ENCODE measurements at regions not wholly inside any gene's neighbourhood (a gene's known extent, or its start where the extent isn't known, plus 50 kb on each side); places are given as distances from the start of the nearest gene placed in this dataset.

DNA sequence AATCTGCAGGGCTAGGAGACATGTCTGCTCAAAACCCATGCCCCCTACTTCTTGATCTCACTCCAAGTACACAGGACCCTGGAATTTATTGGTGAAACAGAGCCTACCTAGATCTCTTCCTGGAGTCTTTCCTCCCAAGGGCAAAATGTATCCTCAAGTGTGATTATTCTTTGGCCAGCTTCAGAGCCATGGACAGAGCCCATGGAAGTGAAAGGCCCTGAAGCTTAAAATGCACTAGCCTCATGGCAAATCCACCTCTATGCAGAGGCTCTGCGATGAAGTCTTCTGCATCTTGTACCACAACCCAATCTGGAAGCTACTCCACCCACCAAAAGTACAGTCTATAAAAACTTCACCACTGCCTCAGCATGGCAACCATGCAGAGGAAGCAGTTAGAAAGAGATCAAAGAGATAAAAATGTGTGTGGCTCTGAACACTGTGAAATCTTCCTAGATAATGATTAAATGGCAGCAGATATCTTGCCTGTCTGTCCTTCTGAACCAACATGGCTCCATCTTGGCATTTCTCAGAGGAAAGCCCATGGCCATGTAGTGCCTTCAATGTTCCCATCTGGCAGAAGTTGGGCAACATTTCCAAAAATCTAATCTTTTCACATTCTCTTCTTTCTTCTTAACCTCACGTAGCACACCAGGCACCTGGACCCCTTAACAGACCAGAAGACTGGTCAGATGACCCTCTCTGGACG lies 142.9 kb upstream of the KLF7 start (continued):
- TF ChIP-seq, protein P1, sequence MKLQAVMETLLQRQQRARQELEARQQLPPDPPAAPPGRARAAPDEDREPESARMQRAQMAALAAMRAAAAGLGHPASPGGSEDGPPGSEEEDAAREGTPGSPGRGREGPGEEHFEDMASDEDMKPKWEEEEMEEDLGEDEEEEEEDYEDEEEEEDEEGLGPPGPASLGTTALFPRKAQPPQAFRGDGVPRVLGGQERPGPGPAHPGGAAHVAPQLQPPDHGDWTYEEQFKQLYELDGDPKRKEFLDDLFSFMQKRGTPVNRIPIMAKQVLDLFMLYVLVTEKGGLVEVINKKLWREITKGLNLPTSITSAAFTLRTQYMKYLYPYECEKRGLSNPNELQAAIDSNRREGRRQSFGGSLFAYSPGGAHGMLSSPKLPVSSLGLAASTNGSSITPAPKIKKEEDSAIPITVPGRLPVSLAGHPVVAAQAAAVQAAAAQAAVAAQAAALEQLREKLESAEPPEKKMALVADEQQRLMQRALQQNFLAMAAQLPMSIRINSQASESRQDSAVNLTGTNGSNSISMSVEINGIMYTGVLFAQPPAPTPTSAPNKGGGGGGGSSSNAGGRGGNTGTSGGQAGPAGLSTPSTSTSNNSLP (IDR thresholded peaks at IDR 0.05; ENCODE audit: borderline replicate concordance, low read depth, low read length) = no peak
- TF ChIP-seq EP400 (IDR thresholded peaks at IDR 0.05) (no peak), NCOR1 (IDR thresholded peaks at IDR 0.05) (no peak), ZNF449 (CRISPR knock-in tag; IDR thresholded peaks at IDR 0.05) (peak; percentile 83), RBBP5 (IDR thresholded peaks at IDR 0.05; ENCODE audit: borderline replicate concordance, insufficient read depth, low read length, poor library complexity, severe bottlenecking) (no peak), SFPQ (IDR thresholded peaks at IDR 0.05; ENCODE audit: low read depth, low read length) (no peak), POLR2G (IDR thresholded peaks at IDR 0.05; ENCODE audit: low read depth, low read length) (no peak), BRD9 (IDR thresholded peaks at IDR 0.05; ENCODE audit: low read depth, partially characterized antibody) (no peak), ELK1 (CRISPR knock-in tag; IDR thresholded peaks at IDR 0.05) (no peak), KLF1 (tag; IDR thresholded peaks at IDR 0.05) (no peak), GATAD2A (IDR thresholded peaks at IDR 0.05) (no peak), SIX5 (IDR thresholded peaks at IDR 0.05; ENCODE audit: borderline replicate concordance in 1 of 2, insufficient read depth in 1 of 2, low read depth in 1 of 2, low read length in 2 of 2) (no peak), ARID2 (IDR thresholded peaks at IDR 0.05) (no peak), RFX5 (IDR thresholded peaks at IDR 0.05; ENCODE audit: low read depth, low read length) (no peak), ESRRB (CRISPR knock-in tag; IDR thresholded peaks at IDR 0.05; ENCODE audit: borderline replicate concordance) (no peak), MAFF (IDR thresholded peaks at IDR 0.05; ENCODE audit: low read length) (no peak), CCAR2 (IDR thresholded peaks at IDR 0.05; ENCODE audit: low read depth, low read length) (no peak)
- TF ChIP-seq, protein P2, sequence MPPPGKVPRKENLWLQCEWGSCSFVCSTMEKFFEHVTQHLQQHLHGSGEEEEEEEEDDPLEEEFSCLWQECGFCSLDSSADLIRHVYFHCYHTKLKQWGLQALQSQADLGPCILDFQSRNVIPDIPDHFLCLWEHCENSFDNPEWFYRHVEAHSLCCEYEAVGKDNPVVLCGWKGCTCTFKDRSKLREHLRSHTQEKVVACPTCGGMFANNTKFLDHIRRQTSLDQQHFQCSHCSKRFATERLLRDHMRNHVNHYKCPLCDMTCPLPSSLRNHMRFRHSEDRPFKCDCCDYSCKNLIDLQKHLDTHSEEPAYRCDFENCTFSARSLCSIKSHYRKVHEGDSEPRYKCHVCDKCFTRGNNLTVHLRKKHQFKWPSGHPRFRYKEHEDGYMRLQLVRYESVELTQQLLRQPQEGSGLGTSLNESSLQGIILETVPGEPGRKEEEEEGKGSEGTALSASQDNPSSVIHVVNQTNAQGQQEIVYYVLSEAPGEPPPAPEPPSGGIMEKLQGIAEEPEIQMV (tag; conservative IDR thresholded peaks at IDR 0.05; ENCODE audit: low read depth) = no peak

Data from K562 (cell line).